Lower leg skin (tissue), 4 donors: ENCODE measurements at regions not wholly inside any gene's neighbourhood (a gene's known extent, or its start where the extent isn't known, plus 50 kb on each side); places are given as distances from the start of the nearest gene placed in this dataset.
"Not testable (repeated sequence)": the region's sequence is repeated elsewhere in the genome, so short reads cannot be mapped to it uniquely, and the experiment has no call there.

Experiments used
- DNase-seq, 2 donors: peaks; one replicate each; pipeline ENCODE4 v3.0.0-alpha.2; 2019; ENCODE audit warnings: low spot score in 2 of 2
- H3K4me3 ChIP-seq: fragments of 200-600 bp; sonication (generic); 2 replicates; pipeline ENCODE4 v1.5.1; 2017; ENCODE audit warnings: mild to moderate bottlenecking, low read depth; ENCODE audit not compliant: poor library complexity, severe bottlenecking
- POLR2A ChIP-seq, 2 donors: fragments of 450-650 bp; IDR thresholded peaks; one replicate each; pipeline ENCODE4 v1.6.1; 2016 to 2017; ENCODE audit warnings: antibody characterized with exemption in 2 of 2, mild to moderate bottlenecking in 1 of 2, moderate library complexity in 1 of 2
- WGBS, 2 donors: methylation state at CpG; one replicate each; pipeline ENCODE4 v1.1.5; 2018; 5-methylcytosine and 5-hydroxymethylcytosine counted together
- intact Hi-C: fragments of 100-400 bp; cut with DNase I; formaldehyde crosslinking; loops from one replicate; pipeline ENCODE4 v1.15.0; 2023; ENCODE audit warnings: low total_unique reads
- TF ChIP-seq, protein P1 (sequence below), 3 donors: fragments of 450-650 bp; IDR thresholded peaks; one replicate each; pipeline ENCODE4 v1.5.1; 2016; ENCODE audit warnings: antibody characterized with exemption in 3 of 3, mild to moderate bottlenecking in 3 of 3, moderate library complexity in 2 of 3

GRCh38 chr4:107419052-107419451 is 301.0 kb downstream of the PAPSS1 start:
- no peak overlapping the region for H3K4me3 ChIP-seq
- no peak for DNase-seq
- intact Hi-C loops = no loop called here
- TF ChIP-seq POLR2A (IDR thresholded peaks at IDR 0.05) = no peak
- TF ChIP-seq, protein P1, sequence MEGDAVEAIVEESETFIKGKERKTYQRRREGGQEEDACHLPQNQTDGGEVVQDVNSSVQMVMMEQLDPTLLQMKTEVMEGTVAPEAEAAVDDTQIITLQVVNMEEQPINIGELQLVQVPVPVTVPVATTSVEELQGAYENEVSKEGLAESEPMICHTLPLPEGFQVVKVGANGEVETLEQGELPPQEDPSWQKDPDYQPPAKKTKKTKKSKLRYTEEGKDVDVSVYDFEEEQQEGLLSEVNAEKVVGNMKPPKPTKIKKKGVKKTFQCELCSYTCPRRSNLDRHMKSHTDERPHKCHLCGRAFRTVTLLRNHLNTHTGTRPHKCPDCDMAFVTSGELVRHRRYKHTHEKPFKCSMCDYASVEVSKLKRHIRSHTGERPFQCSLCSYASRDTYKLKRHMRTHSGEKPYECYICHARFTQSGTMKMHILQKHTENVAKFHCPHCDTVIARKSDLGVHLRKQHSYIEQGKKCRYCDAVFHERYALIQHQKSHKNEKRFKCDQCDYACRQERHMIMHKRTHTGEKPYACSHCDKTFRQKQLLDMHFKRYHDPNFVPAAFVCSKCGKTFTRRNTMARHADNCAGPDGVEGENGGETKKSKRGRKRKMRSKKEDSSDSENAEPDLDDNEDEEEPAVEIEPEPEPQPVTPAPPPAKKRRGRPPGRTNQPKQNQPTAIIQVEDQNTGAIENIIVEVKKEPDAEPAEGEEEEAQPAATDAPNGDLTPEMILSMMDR (IDR thresholded peaks at IDR 0.05) = no peak
- 40 to 59% methylated on average over 2 of the region's 2 CpGs for WGBS, 2 donors

DNA sequence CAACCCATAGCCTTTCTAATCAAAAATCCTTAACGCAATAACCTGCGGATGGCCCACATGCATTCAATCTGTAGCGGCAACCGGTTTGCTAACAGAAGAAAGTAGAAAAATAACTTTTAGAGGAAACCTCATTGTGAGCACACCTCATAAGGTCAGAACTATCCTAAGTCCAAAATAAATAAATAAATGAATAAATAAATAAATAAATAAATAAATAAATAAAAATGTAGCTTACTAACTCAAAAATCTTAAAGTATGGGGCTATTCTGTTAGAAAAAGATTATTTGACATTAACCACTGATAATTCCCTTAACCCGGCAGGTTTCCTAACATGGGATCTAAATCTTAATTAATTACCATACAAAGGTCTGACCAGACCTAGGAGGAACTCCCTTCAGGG is 304.5 kb downstream of the PAPSS1 start:
- intact Hi-C loops, H3K4me3 ChIP-seq, DNase-seq: not testable (repeated sequence)
- 89 to 96% methylated on average over 5 of the region's 5 CpGs for WGBS, 2 donors

- 81 to 96% methylated on average over 7 of the region's 7 CpGs for whole genome bisulfite sequencing, 2 donors
- H3K4me3 ChIP-seq, intact Hi-C loops, DNase-seq: not testable (repeated sequence)
These were observed 310.2 kb downstream of the PAPSS1 start for GRCh38 chr4:107409872-107410271.

GRCh38 chr4:107408968-107409367 is 311.1 kb downstream of the PAPSS1 start:
- WGBS, 2 donors = 35 to 37% methylated on average over 2 of the region's 2 CpGs
- no peak overlapping the region for H3K4me3 ChIP-seq
- DNase-seq = no peak
- TF ChIP-seq POLR2A (IDR thresholded peaks at IDR 0.05) = no peak
- TF ChIP-seq, protein P1 (IDR thresholded peaks at IDR 0.05) = no peak
- intact Hi-C loops = no loop called here

DNA sequence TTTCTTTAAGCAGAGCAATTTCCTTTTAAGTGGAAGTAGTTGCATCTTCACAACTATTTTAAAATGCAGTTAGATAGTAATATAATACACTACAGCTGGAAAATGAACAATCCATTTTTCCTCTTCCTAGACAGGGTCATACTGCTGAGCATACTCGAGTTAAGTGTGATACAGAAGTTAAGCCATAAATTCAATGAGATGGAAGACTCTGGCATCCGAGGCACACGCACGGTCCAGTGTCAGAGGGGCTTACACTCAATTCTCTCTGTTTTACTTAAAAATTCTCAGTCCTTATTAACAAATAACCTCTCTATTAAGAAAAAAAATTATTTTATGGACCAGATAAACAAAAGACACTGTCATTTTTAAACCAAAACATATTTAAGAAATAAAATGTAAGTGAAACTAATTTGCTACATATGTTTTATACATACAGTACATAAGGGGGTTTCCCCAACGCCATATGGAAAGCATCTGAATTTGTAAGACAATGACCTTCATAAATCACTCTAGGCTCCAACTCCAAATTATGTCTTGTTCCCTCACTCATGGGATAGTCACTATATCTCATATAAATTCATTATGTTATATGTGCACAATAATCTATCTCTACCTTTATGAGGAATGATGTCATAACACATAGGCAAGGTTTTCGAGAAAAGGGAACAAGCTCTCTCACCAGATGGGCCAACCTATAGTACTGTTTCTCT is 315.3 kb downstream of the PAPSS1 start:
- intact Hi-C loops = no loop called here
- 77% methylated on average over 6 of the region's 6 CpGs for WGBS, 2 donors
- no peak for DNase-seq
- no peak overlapping the region for H3K4me3 ChIP-seq
- TF ChIP-seq, protein P1 (IDR thresholded peaks at IDR 0.05) = no peak
- no peak for TF ChIP-seq POLR2A (IDR thresholded peaks at IDR 0.05)

DNA sequence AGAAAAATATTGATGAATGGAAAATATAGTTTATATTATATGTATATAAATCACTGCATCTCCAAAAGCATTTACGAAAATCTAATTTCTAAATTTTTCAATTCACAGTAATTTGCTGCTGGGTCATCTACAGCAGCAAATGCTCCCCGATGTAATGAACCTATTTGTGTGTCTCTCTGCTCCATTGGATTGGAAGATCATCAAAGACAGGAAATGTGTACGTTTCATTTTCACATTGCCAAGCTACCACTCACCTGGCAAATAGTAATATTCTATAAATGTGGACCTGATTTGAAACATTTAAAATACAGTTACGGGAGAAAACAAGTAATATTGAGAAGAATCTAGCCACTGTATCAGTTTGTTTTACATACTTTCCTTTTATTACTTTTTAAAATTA is 317.7 kb downstream of the PAPSS1 start:
- no peak for DNase-seq
- intact Hi-C loops = no loop called here
- TF ChIP-seq POLR2A (IDR thresholded peaks at IDR 0.05) = no peak
- TF ChIP-seq, protein P1 (IDR thresholded peaks at IDR 0.05) = no peak
- WGBS, 2 donors = 66 to 73% methylated on average over 4 of the region's 4 CpGs
- H3K4me3 ChIP-seq = no peak overlapping the region

DNA sequence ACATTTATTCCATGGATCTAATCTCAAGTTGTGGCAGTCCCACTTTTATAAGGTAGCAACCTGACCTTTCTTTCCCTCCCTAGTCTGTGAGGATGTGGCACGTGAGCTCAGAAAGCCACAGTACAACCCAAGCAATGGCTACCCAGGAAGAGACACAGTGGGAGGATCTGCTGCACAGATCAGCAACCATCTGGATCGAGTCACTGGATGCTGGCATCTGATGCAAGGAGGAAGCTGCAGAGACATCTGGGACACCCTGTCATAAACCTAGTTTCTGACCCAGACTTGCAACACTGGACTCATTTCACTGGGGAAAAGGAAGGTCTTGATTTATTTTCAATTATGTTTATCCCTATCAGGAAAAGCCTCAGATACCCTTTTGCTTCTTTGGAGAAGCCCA is 327.1 kb downstream of the PAPSS1 start:
- TF ChIP-seq POLR2A (IDR thresholded peaks at IDR 0.05) = no peak
- TF ChIP-seq, protein P1 (IDR thresholded peaks at IDR 0.05) = no peak
- peak; percentile 49 to 88 for DNase-seq
- intact Hi-C loops = no loop called here

More for the DNA sequence above, 327.1 kb downstream of the PAPSS1 start:
- 34 to 37% methylated on average over 2 of the region's 2 CpGs for WGBS, 2 donors
- no peak overlapping the region for H3K4me3 ChIP-seq
